Liver (tissue), 3 donors: ENCODE measurements at regions not wholly inside any gene's neighbourhood (a gene's known extent, or its start where the extent isn't known, plus 50 kb on each side); places are given as distances from the start of the nearest gene placed in this dataset.

Source experiments
- CTCF ChIP-seq: fragments of 150-350 bp; IDR thresholded peaks from 2 replicates; pipeline ENCODE4 v1.5.1; 2017; ENCODE audit warnings: improper control_type of control experiment, low read depth, low read length; ENCODE audit not compliant: missing input control
- GABPA ChIP-seq, 2 donors: IDR thresholded peaks in 1 of 2; conservative IDR thresholded peaks in 1 of 2; 2 replicates each; pipeline ENCODE4 v1.6.1; 2016; ENCODE audit warnings: antibody characterized with exemption in 2 of 2, mild to moderate bottlenecking in 1 of 2, moderate library complexity in 1 of 2
- TAF1 ChIP-seq: conservative IDR thresholded peaks from 2 replicates; pipeline ENCODE4 v1.6.1; 2016; ENCODE audit warnings: antibody characterized with exemption, mild to moderate bottlenecking
- TF ChIP-seq, protein P1 (sequence below): IDR thresholded peaks from 2 replicates; pipeline ENCODE4 v1.6.1; 2016; ENCODE audit warnings: antibody characterized with exemption
- TF ChIP-seq, protein P2 (sequence below): IDR thresholded peaks from 2 replicates; pipeline ENCODE4 v1.6.1; 2016; ENCODE audit warnings: antibody characterized with exemption
- donor health status: healthy.
- donor health status: healthy.

GRCh38 chr21:16046656-16047330, 317.0 kb downstream of the USP25 start:
- TF ChIP-seq CTCF = no peak
- TF ChIP-seq, protein P1, sequence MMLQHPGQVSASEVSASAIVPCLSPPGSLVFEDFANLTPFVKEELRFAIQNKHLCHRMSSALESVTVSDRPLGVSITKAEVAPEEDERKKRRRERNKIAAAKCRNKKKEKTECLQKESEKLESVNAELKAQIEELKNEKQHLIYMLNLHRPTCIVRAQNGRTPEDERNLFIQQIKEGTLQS = no peak
- TF ChIP-seq, protein P2, sequence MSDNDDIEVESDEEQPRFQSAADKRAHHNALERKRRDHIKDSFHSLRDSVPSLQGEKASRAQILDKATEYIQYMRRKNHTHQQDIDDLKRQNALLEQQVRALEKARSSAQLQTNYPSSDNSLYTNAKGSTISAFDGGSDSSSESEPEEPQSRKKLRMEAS = no peak
- TF ChIP-seq GABPA (IDR thresholded peaks at IDR 0.05 in 1 of 2, conservative IDR thresholded peaks at IDR 0.05 in 1 of 2) = no peak
- TF ChIP-seq TAF1 = no peak
